ENCODE measurements at regions not wholly inside any gene's neighbourhood (a gene's known extent, or its start where the extent isn't known, plus 50 kb on each side); places are given as distances from the start of the nearest gene placed in this dataset.

DNA sequence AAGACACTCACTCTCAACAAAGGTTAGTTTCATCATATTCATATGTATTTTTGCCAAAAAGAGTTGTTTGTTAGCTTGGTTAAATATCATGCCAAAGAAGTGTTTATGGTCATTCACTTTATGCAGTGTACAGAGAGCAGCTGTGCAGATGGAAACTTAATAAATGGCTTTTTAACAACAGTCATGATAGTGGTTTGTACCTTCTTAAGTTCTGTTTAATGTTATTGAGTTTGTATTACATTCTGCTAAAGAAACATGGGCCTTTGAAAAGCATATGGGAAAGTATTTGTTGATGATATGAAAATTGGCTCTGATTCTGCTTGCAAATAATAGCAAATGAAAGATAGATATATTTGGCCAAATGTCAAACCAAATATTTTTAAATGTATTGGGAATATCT lies 607.3 kb downstream of the NCAM2 start:
- DNase-seq (ENCODE audit: low read depth): no peak

DNA sequence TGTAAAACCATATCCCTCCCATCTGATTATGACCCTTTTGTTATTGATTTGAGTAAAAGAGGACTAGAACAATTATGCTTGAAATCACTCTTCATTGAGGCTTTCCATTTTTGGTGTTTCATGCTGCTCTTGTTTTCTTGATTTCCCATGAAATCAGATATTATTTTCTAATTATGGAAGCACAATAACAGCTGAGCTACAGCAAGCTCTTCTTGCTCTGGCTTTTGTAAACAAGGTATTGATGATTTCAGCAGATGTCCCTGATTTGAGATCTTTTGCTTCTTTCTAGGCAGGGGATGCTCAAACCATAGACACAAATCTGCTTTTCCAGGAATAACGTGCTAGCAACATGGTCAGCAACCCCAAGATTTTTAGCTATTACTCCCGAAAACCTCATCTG lies 607.8 kb downstream of the NCAM2 start:
- no peak for DNase-seq (ENCODE audit: low read depth)

DNA sequence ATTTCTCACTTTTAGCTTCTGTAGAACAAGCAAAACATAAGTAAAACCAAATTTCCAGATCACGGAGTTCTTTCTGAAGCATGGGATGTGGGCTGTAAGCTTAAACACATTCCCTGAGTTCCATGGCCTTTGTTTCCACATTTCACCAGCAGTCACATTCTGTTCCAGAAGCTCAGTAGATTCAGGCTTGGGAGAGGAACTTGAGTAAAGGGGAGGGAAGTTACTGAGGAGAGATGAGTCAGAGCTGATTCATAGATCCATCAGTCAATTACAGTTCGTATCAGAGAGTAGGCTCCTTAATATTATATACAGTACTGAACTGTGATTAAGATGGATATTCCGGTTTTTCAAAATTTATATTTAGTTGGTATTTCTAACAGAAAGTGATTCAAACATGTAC lies 614.3 kb downstream of the NCAM2 start:
- peak; percentile 91 for DNase-seq (ENCODE audit: low read depth)

- DNase-seq (ENCODE audit: low read depth): no peak
These were observed 616.8 kb downstream of the NCAM2 start for GRCh38 chr21:21614966-21615365.

DNA sequence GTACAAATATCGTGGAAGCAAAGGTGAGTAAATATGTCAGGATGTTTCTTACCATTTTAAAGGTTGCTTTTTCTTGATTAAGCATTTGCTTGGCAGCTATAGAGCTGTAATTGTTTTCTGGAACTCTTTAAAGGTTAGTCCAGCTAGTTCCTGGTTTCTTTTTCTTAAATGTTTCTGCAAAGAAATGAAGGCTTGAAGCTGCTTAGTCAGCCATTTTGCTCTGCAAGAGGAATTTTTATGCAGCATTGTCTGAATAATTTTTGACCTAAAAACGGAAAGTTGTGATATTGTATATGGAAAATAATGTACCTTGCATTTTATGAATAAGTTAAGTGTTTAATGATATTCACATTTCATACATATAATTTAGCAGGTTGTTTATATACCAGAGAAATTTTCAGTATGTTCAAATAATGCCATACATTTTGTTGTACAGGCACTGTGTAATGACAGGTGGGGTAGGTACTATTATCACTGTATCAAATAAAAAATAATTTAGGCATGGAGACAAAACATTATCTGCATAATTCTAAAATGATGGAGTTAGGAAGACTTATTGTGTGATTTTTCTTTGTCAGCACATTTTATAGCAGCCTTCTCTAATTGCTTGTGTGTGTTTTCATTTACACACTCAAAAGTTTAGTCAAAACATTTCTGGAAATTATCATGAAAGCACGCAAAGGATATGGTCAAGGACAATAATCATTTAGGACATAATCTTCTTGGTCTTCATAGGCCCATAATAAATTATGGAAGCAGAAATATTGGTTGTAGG lies 624.4 kb downstream of the NCAM2 start:
- no peak for DNase-seq (ENCODE audit: low read depth)

- DNase-seq (ENCODE audit: low read depth): peak; percentile 23
These were observed 626.5 kb downstream of the NCAM2 start for GRCh38 chr21:21624674-21625073.

DNA sequence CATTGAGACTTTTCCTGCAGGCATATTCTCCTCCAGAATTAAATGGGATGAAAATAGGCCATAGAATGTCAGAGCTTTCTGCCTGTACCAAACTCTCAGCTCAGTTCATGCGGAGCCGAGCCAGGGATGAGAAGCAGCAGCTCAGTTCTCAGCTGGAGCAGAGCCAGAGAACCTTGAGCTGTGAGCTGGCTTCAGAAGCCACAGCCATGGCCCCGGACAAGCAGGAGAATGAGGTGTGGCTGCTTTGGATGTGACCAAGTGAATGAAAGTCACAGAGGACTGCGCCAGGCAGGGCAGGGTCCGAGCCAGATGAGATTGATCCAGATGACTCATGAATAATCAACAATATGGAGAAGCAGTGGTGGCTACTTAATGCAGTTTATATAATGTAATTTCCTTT lies 633.8 kb downstream of the NCAM2 start:
- no peak for DNase-seq (ENCODE audit: low read depth)

GRCh38 chr21:21632926-21633325 lies 634.7 kb downstream of the NCAM2 start:
- no peak for DNase-seq (ENCODE audit: low read depth)

- no peak for DNase-seq (ENCODE audit: low read depth)
These were observed 663.5 kb downstream of the NCAM2 start for GRCh38 chr21:21661741-21662140.

DNA sequence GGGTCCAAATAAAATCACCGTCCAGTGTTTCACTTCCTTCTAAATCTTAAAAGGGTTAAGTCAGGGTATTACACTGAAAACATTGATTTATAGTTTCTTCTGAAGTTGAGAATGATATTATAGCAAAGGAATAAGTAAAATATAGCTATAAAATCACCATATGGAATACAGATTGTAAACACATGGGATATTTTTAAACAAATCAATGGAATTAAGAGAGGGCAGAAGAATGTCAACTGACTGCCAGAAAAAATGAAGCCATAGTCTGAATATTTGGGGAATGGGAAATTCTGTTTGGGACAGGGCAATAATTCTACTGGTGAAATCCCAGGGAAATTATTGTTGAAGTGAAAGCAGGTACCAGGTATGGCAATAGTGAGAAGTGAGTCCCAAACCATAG lies 664.6 kb downstream of the NCAM2 start:
- no peak for DNase-seq (ENCODE audit: low read depth)

DNA sequence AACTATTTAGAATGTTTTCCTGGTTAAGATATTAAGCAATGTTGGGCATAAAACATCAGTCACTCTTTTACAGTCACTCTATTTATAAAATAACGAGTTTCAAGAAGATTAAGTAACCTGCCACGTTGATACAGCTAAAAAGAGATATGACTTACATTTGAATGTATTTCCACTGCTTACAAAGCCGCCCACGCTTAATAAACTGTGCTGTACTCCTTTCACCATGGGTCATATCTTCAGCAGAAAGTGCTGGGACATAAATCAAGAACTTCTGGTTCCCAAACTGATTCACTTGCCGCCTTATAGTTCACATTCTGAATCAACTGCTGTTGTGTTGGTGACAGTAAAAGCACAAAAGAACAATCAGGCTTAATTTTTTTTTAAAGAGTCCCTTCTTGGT lies 666.7 kb downstream of the NCAM2 start:
- no peak for DNase-seq (ENCODE audit: low read depth)

DNA sequence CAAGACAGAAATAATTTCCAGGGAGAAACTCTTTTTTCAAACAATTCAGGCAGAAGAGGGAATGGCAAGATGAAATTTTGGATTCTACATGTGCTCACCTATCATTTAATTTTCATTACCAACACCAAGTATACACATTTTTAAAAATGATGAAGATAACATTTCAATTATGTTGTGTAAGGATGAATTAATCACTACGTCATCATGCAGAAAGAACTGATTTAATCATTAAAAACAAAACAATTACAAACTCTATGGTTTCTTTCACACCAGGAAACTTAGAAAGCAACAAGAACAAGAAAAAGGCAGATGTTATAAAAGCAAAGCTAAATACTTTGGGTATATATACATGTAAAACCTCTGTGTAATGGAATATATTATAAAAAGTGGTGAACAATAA lies 668.5 kb downstream of the NCAM2 start:
- DNase-seq (ENCODE audit: low read depth): no peak

GRCh38 chr21:21668198-21668597 lies 670.0 kb downstream of the NCAM2 start:
- DNase-seq (ENCODE audit: low read depth): no peak

- DNase-seq (ENCODE audit: low read depth): no peak
These were observed 675.8 kb downstream of the NCAM2 start for GRCh38 chr21:21673959-21674358.

DNA sequence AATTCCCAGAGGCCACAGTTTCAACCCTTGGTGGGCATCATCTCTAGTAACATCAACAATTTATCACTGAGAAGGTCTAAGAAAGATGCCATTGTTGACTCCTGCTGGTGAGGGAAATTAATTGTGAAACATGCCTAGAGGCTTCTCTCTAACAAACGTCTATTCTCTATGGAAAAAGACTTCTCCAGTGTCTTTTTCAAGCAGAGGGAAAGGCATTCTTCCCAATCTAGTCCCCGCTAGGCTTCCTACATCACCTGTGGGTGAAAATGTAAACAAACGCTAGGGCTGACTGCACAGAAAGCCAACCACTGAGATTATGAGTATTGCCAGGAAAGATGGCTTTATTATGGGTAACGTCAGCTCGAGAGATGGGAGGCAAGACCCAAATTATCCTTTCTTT lies 677.4 kb downstream of the NCAM2 start:
- no peak for DNase-seq (ENCODE audit: low read depth)

GRCh38 chr21:21682172-21682571 lies 684.0 kb downstream of the NCAM2 start:
- peak; percentile 79 for DNase-seq (ENCODE audit: low read depth)

GRCh38 chr21:21688889-21689288 lies 690.7 kb downstream of the NCAM2 start:
- DNase-seq (ENCODE audit: low read depth): peak; percentile 59

DNA sequence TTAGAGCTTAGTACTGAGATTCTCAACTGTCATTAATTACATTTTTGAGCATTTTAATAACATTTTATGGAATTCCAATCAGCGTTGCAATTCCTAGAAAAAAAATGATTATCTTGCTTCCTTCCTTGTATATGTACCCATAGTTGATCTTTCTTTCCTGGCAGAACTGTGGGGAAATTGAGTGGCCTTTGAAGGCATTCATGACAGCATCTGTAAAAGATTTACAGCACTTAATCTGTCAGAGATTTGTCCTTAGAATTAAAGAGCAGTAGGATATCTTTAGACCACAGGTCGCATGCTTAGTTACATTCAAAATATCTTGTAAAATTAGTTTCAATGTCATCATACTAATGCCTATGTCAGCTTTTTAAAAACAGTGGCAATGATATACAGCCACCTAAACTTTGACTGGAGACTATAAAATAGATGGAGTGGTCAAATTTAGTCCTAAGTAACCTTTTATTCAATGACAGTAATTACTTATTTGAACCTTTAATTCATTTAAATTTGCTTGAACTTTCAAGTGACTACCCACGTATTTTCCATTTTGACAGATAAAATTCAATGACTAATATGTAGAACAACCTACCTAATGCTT lies 692.0 kb downstream of the NCAM2 start:
- DNase-seq (ENCODE audit: low read depth): no peak

DNA sequence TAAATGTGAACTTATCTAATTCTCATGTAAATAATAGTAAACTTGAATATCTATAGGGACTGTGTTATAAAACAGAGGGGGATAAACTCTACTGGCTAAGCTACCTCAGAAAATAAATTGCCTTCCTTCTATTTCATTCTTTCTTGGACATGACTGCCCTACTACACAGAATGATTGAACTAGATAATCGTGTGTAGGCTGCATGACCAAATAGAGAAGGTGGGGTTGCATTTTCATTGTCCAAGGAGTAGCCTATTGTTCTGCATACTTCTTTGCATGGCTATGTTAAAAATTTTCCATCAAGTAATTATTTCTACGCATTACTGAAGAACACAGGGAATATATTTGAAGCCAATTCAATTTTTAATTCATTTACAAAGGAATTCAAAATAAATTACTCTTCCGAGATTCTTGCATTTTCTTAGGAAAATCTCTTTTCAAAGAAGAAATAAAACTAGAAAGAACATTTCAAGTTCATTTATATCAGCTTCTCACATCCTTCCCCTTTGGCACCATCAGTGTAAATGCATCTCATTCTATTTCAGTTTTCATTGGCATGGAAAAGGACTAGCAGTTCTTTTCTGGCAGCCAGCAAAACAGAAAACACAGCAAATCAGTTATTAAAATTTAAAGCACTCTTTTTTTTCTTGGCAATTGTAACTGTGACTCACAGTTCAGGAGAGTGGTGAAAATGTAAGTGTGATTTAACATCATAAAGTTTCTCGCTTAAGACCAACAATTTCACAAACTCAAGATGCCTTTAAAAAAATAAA lies 714.7 kb downstream of the NCAM2 start:
- DNase-seq (ENCODE audit: low read depth): peak; percentile 63

- DNase-seq (ENCODE audit: low read depth): peak; percentile 55
These were observed 715.5 kb downstream of the NCAM2 start for GRCh38 chr21:21713651-21714180.

DNA sequence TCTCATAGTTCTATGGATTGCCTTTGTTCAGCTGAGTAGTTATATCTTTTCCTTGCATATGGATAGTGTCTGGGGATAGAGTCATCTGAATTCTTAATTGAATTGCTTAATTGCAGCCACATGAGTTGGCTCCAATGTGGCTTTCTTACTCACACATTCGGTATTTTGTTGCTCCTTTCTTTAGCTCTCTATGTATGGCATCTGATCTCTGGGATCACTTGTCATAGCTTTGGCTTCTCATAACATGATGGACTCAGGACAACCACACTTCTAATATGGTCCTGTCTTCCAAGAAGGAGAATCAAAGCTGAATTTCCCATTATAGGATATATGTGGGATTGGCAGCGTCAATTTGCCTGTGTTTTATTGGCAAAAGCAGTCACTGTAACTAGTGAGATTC lies 716.2 kb downstream of the NCAM2 start:
- DNase-seq (ENCODE audit: low read depth): peak; percentile 95

- DNase-seq (ENCODE audit: low read depth): peak; percentile 97
These were observed 717.2 kb downstream of the NCAM2 start for GRCh38 chr21:21715266-21715969.
